ENCODE measurements at regions not wholly inside any gene's neighbourhood (a gene's known extent, or its start where the extent isn't known, plus 50 kb on each side); places are given as distances from the start of the nearest gene placed in this dataset. TPM values are rescaled to one million over a fixed set of nuclear protein-coding genes. Genes with fewer than 3 reads are reported as not detected.

Small RNAs in the stretch of these regions (small RNA-seq; reads per million reads assigned to genes)
- not detected for gene RNU6-932P (ENCODE audit: insufficient read depth)

Measured in H1 (cell line).